ENCODE measurements at regions not wholly inside any gene's neighbourhood (a gene's known extent, or its start where the extent isn't known, plus 50 kb on each side); places are given as distances from the start of the nearest gene placed in this dataset.

DNA sequence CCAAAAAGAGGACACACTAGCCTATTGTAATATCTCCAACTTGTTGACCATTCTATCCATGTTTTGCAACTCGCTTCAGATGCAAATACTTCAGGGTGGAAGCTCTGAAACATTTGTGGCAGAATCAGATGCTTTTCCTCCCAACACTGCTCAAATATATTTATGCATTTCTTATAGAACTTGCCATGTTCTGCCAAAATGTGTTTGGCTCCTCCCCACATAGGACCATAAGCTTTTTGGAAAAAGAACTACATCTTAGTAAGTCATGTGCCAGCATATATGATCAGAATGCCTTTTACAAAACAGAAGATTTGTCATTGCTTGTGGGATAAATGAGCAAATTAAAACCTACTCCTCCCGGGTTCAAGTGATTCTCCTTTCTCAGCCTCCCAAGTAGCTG is 484.5 kb downstream of the TNS3 start:
- TF ChIP-seq EZH2phosphoT487 (IDR thresholded peaks at IDR 0.05; ENCODE audit: insufficient read depth, low read depth) = no peak
- TF ChIP-seq EZH2 (IDR thresholded peaks at IDR 0.05; ENCODE audit: insufficient read depth, poor library complexity, severe bottlenecking) = no peak

Data from GM23248 (cell line).